A549 (cell line): ENCODE measurements at regions not wholly inside any gene's neighbourhood (a gene's known extent, or its start where the extent isn't known, plus 50 kb on each side); places are given as distances from the start of the nearest gene placed in this dataset.
A peak's percentile ranks its signal among the peaks of the same experiment; 100 is the strongest.

ENCODE experiments used
- ATAC-seq, 2 experiments: fragments of 200-7000 bp in 1 of 2; fragments of >200 bp in 1 of 2; cut with Nextera tagmentation in 1 of 2; cut with Tn5 transposase in 1 of 2; 3 replicates each; pipeline versions ENCODE4 v1.8.0 to v1.9.1; 2018 to 2020; ENCODE audit warnings: mild to moderate bottlenecking in 1 of 2, moderate library complexity in 1 of 2
- CTCF ChIA-PET: fragments of 300-600 bp; sonication (Branson Sonifier 250); formaldehyde crosslinking; extraction: SDS; loops from one replicate; lab custom pipeline; 2021; ENCODE audit warnings: antibody characterized with exemption, inconsistent platforms; lab: Yijun Ruan, JAX
- POLR2A ChIA-PET: fragments of 350-600 bp; formaldehyde crosslinking; extraction: SDS; loops from one replicate; lab custom pipeline; 2021; ENCODE audit warnings: antibody characterized with exemption, inconsistent platforms; lab: Yijun Ruan, JAX
- DNase-seq, 2 experiments: peaks; one replicate each; pipeline versions ENCODE4 v3.0.0 to v3.0.0-alpha.2; 2011 to 2016; ENCODE audit warnings: low read depth in 1 of 2, low spot score in 1 of 2
- FAIRE-seq: peaks from 2 replicates; lab custom pipeline; 2011; peaks lifted over from hg19 to GRCh38; lab: Jason Lieb, UNC
- H3K27ac ChIP-seq, 2 experiments: fragments of >200 bp; sonication (Bioruptor Twin); formaldehyde crosslinking; 3 replicates each; pipeline ENCODE4 v1.5.1; 2016 to 2017
- H3K4me1 ChIP-seq: fragments of >200 bp; sonication (Bioruptor Twin); formaldehyde crosslinking; 3 replicates; pipeline ENCODE4 v1.6.1; 2016
- H3K4me2 ChIP-seq: fragments of >200 bp; sonication (Bioruptor Twin); formaldehyde crosslinking; 3 replicates; pipeline ENCODE4 v1.6.1; 2016
- H3K4me3 ChIP-seq: fragments of >200 bp; sonication (Bioruptor Twin); formaldehyde crosslinking; 3 replicates; pipeline ENCODE4 v1.5.1; 2016
- H3K9me3 ChIP-seq: fragments of >200 bp; sonication (Bioruptor Twin); formaldehyde crosslinking; 3 replicates; pipeline ENCODE4 v1.6.1; 2016
- ATOH8 ChIP-seq: fragments of 250-450 bp; sonication (Bioruptor Pico); IDR thresholded peaks from 2 replicates; pipeline ENCODE4 v1.5.0; 2020; ENCODE audit warnings: low read depth, mild to moderate bottlenecking, moderate library complexity
- CBX8 ChIP-seq: fragments of 200-600 bp; sonication (generic); IDR thresholded peaks from 2 replicates; pipeline ENCODE4 v1.6.1; 2016
- CEBPB ChIP-seq, 2 experiments: fragments of >200 bp in 1 of 2; sonication (Bioruptor Twin) in 1 of 2; formaldehyde crosslinking in 1 of 2; IDR thresholded peaks; 2 replicates each; pipeline ENCODE4 v1.6.1; 2012 to 2016
- CTCF ChIP-seq: fragments of >200 bp; sonication (Bioruptor Twin); formaldehyde crosslinking; IDR thresholded peaks from 3 replicates; pipeline ENCODE4 v1.5.1; 2016
- HEYL ChIP-seq: fragments of 250-450 bp; sonication (Bioruptor Pico); IDR thresholded peaks from 2 replicates; pipeline ENCODE4 v1.8.0; 2021; ENCODE audit warnings: mild to moderate bottlenecking, moderate library complexity
- HOXA7 ChIP-seq: fragments of 250-450 bp; sonication (Bioruptor Pico); IDR thresholded peaks from 2 replicates; pipeline ENCODE4 v1.5.0; 2020; ENCODE audit warnings: mild to moderate bottlenecking, moderate library complexity
- HOXB5 ChIP-seq: fragments of 250-450 bp; sonication (Bioruptor Pico); IDR thresholded peaks from 2 replicates; pipeline ENCODE4 v1.5.0; 2020; ENCODE audit warnings: mild to moderate bottlenecking, moderate library complexity
- JUNB ChIP-seq: fragments of >200 bp; sonication (Bioruptor Twin); formaldehyde crosslinking; IDR thresholded peaks from 2 replicates; pipeline ENCODE4 v1.6.1; 2016
- KDM1A ChIP-seq: fragments of 200-600 bp; sonication (generic); IDR thresholded peaks from 2 replicates; pipeline ENCODE4 v1.6.1; 2016; ENCODE audit warnings: low read depth, mild to moderate bottlenecking
- KDM5A ChIP-seq: fragments of 200-600 bp; sonication (generic); IDR thresholded peaks from 2 replicates; pipeline ENCODE4 v1.6.1; 2016; ENCODE audit warnings: antibody characterized with exemption, mild to moderate bottlenecking
- MAFK ChIP-seq: fragments of 450-650 bp; IDR thresholded peaks from 2 replicates; pipeline ENCODE4 v1.6.1; 2014; ENCODE audit not compliant: partially characterized antibody
- MYC ChIP-seq: IDR thresholded peaks from 2 replicates; pipeline ENCODE4 v1.6.1; 2012; ENCODE audit warnings: mild to moderate bottlenecking, inconsistent platforms, low read length, improper control_type of control experiment, borderline replicate concordance
- PBX3 ChIP-seq: IDR thresholded peaks from 2 replicates; pipeline ENCODE4 v1.6.1; 2012
- POLR2A ChIP-seq: IDR thresholded peaks from 2 replicates; pipeline ENCODE4 v1.6.1; 2012; ENCODE audit warnings: mild to moderate bottlenecking, low read length
- RCOR1 ChIP-seq: fragments of 150-350 bp; IDR thresholded peaks from 2 replicates; pipeline ENCODE4 v1.6.1; 2014; ENCODE audit warnings: antibody characterized with exemption, low read length, low read depth
- RNF2 ChIP-seq: fragments of 200-600 bp; sonication (generic); IDR thresholded peaks from 2 replicates; pipeline ENCODE4 v1.6.1; 2016; ENCODE audit warnings: low read depth, mild to moderate bottlenecking, antibody characterized with exemption, moderate library complexity, borderline replicate concordance
- TFCP2L1 ChIP-seq: fragments of 250-450 bp; sonication (Bioruptor Pico); IDR thresholded peaks from 2 replicates; pipeline ENCODE4 v1.5.0; 2021; ENCODE audit warnings: mild to moderate bottlenecking
- USF2 ChIP-seq: fragments of 450-650 bp; IDR thresholded peaks from 2 replicates; pipeline ENCODE4 v1.6.1; 2014; ENCODE audit warnings: antibody characterized with exemption
- WGBS: methylation state at CpG from one replicate; pipeline ENCODE4 v1.1.6; 2017; ENCODE audit errors: missing lambda C conversion rate; 5-methylcytosine and 5-hydroxymethylcytosine counted together

GRCh38 chr20:48384147-48384818 lies 443.5 kb downstream of the PREX1 start:
- FAIRE-seq (no peak), DNase-seq (peak in 1 of 2 experiments; percentile 14), ATAC-seq (peak in 1 of 2 experiments; percentile 65; a peak in 3 of 6 replicates)
- Histone ChIP-seq H3K4me1 (no peaks in the 10 kb centered on the region), H3K4me3 (no peak overlapping the region), H3K9me3 (no peaks in the 10 kb centered on the region), H3K27ac (no peak overlapping the region), H3K4me2 (no peak overlapping the region)
- ChIA-PET POLR2A (no interaction called here), CTCF (interaction anchor here (0.7 to 1.2 kb wide), 3 partner anchors 9 to 236 kb away, joined by 3 to 4 read pairs (median 3); no protein-coding TSS in a partner anchor)
- TF ChIP-seq MYC (no peak), RCOR1 (no peak), CTCF (no peak), HOXA7 (no peak), TFCP2L1 (no peak), RNF2 (no peak), KDM5A (no peak), HEYL (CRISPR knock-in tag) (no peak), POLR2A (no peak), CBX8 (no peak), HOXB5 (CRISPR knock-in tag) (no peak), MAFK (no peak)
- WGBS: 67% methylated on average over 19 of the region's 26 CpGs

GRCh38 chr20:48383252-48383651 lies 444.5 kb downstream of the PREX1 start:
- ATAC-seq: no peak
- no peak for TF ChIP-seq JUNB
- no peak for TF ChIP-seq ATOH8 (CRISPR knock-in tag)
- Histone ChIP-seq H3K4me3 (no peak overlapping the region), H3K27ac (no peak overlapping the region), H3K4me1 (no peaks in the 10 kb centered on the region), H3K9me3 (no peaks in the 10 kb centered on the region), H3K4me2 (no peak overlapping the region)
- no peak for FAIRE-seq
- POLR2A ChIA-PET: no interaction called here
- CTCF ChIA-PET: interaction anchor here (1.2 kb wide), 1 partner anchor 10 kb away, joined by 4 read pairs; no protein-coding TSS in a partner anchor
- DNase-seq: no peak
- WGBS: 46% methylated on average over 3 of the region's 3 CpGs

GRCh38 chr20:48382304-48382703 lies 445.5 kb downstream of the PREX1 start:
- Histone ChIP-seq H3K4me2 (no peak overlapping the region), H3K4me1 (no peaks in the 10 kb centered on the region), H3K27ac (no peak overlapping the region), H3K9me3 (no peaks in the 10 kb centered on the region), H3K4me3 (no peak overlapping the region)
- FAIRE-seq (no peak), ATAC-seq (no peak), DNase-seq (no peak)
- no peak for TF ChIP-seq KDM1A
- no peak for TF ChIP-seq PBX3
- no peak for TF ChIP-seq CEBPB (IDR thresholded peaks at IDR 0.05)
- no peak for TF ChIP-seq USF2
- TF ChIP-seq TFCP2L1: no peak
- 53% methylated on average over 5 of the region's 5 CpGs for WGBS
- CTCF ChIA-PET: no interaction called here
- POLR2A ChIA-PET: no interaction called here
